ENCODE measurements at regions not wholly inside any gene's neighbourhood (a gene's known extent, or its start where the extent isn't known, plus 50 kb on each side); places are given as distances from the start of the nearest gene placed in this dataset.
"Not testable (repeated sequence)": the region's sequence is repeated elsewhere in the genome, so short reads cannot be mapped to it uniquely, and the experiment has no call there.

GRCh38 chr12:23236811-23237210 is 611.8 kb downstream of the ETNK1 start:
- TF ChIP-seq, protein P1, sequence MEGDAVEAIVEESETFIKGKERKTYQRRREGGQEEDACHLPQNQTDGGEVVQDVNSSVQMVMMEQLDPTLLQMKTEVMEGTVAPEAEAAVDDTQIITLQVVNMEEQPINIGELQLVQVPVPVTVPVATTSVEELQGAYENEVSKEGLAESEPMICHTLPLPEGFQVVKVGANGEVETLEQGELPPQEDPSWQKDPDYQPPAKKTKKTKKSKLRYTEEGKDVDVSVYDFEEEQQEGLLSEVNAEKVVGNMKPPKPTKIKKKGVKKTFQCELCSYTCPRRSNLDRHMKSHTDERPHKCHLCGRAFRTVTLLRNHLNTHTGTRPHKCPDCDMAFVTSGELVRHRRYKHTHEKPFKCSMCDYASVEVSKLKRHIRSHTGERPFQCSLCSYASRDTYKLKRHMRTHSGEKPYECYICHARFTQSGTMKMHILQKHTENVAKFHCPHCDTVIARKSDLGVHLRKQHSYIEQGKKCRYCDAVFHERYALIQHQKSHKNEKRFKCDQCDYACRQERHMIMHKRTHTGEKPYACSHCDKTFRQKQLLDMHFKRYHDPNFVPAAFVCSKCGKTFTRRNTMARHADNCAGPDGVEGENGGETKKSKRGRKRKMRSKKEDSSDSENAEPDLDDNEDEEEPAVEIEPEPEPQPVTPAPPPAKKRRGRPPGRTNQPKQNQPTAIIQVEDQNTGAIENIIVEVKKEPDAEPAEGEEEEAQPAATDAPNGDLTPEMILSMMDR (IDR thresholded peaks at IDR 0.05; ENCODE audit: insufficient read depth, low read length), result no peak

GRCh38 chr12:23238190-23238589 is 613.2 kb downstream of the ETNK1 start:
- TF ChIP-seq, protein P1 (IDR thresholded peaks at IDR 0.05; ENCODE audit: insufficient read depth, low read length), result no peak
- DNase-seq (ENCODE audit: low read depth), result no peak

More at GRCh38 chr12:23236811-23237210, 611.8 kb downstream of the ETNK1 start:
- DNase-seq (ENCODE audit: low read depth), result no peak
- no peak overlapping the region for H3K4me3 ChIP-seq (ENCODE audit: low read depth, low read length)

GRCh38 chr12:23238957-23239356 is 614.0 kb downstream of the ETNK1 start:
- no peak for DNase-seq (ENCODE audit: low read depth)
- TF ChIP-seq, protein P1 (IDR thresholded peaks at IDR 0.05; ENCODE audit: insufficient read depth, low read length), result no peak

More at GRCh38 chr12:23238190-23238589, 613.2 kb downstream of the ETNK1 start:
- H3K4me3 ChIP-seq (ENCODE audit: low read depth, low read length), result no peak overlapping the region

GRCh38 chr12:23245186-23245585 is 620.2 kb downstream of the ETNK1 start:
- TF ChIP-seq, protein P1 (IDR thresholded peaks at IDR 0.05; ENCODE audit: insufficient read depth, low read length), result no peak
- H3K4me3 ChIP-seq (ENCODE audit: low read depth, low read length), result no peak overlapping the region
- DNase-seq (ENCODE audit: low read depth), result no peak

More at GRCh38 chr12:23238957-23239356, 614.0 kb downstream of the ETNK1 start:
- H3K4me3 ChIP-seq (ENCODE audit: low read depth, low read length), result no peak overlapping the region

DNA sequence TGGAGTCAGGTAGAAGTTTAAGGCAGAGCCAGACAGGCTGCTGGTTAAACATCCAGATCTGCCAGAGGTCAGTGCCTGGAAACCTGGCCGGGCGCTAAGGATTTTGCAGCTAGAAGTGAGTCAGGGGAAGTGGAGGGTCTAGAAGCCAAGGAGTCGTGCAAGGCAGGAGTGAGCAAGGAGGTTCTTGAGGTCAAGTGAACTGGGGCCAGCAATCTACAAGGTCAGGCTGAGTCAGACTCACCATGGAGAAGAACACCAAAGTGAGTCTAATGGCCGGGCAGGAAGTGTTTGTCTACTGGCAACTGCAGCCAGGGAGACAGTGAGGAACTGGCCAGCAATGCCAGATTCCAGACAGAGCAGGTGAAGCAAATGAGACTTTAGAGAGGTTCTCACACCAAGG is 628.2 kb downstream of the ETNK1 start:
- TF ChIP-seq, protein P1 (IDR thresholded peaks at IDR 0.05; ENCODE audit: insufficient read depth, low read length), result no peak
- no peak for DNase-seq (ENCODE audit: low read depth)
- H3K4me3 ChIP-seq (ENCODE audit: low read depth, low read length), result no peak overlapping the region

- H3K4me3 ChIP-seq (ENCODE audit: low read depth, low read length); DNase-seq (ENCODE audit: low read depth): not testable (repeated sequence)
Observed at GRCh38 chr12:23253910-23254309, 628.9 kb downstream of the ETNK1 start.

GRCh38 chr12:23259558-23259957 is 634.6 kb downstream of the ETNK1 start:
- TF ChIP-seq, protein P1 (IDR thresholded peaks at IDR 0.05; ENCODE audit: insufficient read depth, low read length), result no peak
- H3K4me3 ChIP-seq (ENCODE audit: low read depth, low read length), result no peak overlapping the region
- DNase-seq (ENCODE audit: low read depth), result no peak

All from fibroblast of the aortic adventitia (primary cell).